ENCODE measurements at regions not wholly inside any gene's neighbourhood (a gene's known extent, or its start where the extent isn't known, plus 50 kb on each side); places are given as distances from the start of the nearest gene placed in this dataset.
A peak's percentile ranks its signal among the peaks of the same experiment; 100 is the strongest.
"Not testable (repeated sequence)": the region's sequence is repeated elsewhere in the genome, so short reads cannot be mapped to it uniquely, and the experiment has no call there.

- peaks cover 6% of the 10 kb centered on the region for H3K27me3 Mint-ChIP-seq (ENCODE audit: low read depth)
- H3K9me3 Mint-ChIP-seq = peaks cover 25% of the 10 kb centered on the region
- CTCF ChIA-PET = interaction anchor here (1.0 to 3.2 kb wide), 12 partner anchors 12 to 1317 kb away, joined by 3 to 14 read pairs (median 5); partner anchors contain the start of gene IGFBP3
- POLR2A ChIA-PET = interaction anchor here (1.0 kb wide), 1 partner anchor 1291 kb away, joined by 3 read pairs; no protein-coding TSS in a partner anchor
- no peak overlapping the region for H3K4me3 Mint-ChIP-seq
- H3K4me1 Mint-ChIP-seq = peaks cover 6% of the 10 kb centered on the region
- peaks cover 24% of the 10 kb centered on the region for H3K36me3 Mint-ChIP-seq
- TF ChIP-seq ZNF423 (CRISPR knock-in tag; IDR thresholded peaks at IDR 0.05) (no peak), CREM (CRISPR knock-in tag; IDR thresholded peaks at IDR 0.05) (no peak), PRDM15 (CRISPR knock-in tag; IDR thresholded peaks at IDR 0.05) (no peak), RELA (CRISPR knock-in tag; IDR thresholded peaks at IDR 0.05; ENCODE audit: borderline replicate concordance) (no peak), FOXK1 (CRISPR knock-in tag; IDR thresholded peaks at IDR 0.05) (no peak), CREB1 (CRISPR knock-in tag; IDR thresholded peaks at IDR 0.05) (no peak), ZNF416 (CRISPR knock-in tag; IDR thresholded peaks at IDR 0.05) (no peak), ERG (CRISPR knock-in tag; IDR thresholded peaks at IDR 0.05) (no peak), MYBL2 (CRISPR knock-in tag; IDR thresholded peaks at IDR 0.05) (no peak), SOX15 (CRISPR knock-in tag; IDR thresholded peaks at IDR 0.05) (no peak), NFATC4 (CRISPR knock-in tag; IDR thresholded peaks at IDR 0.05) (no peak), GRHL2 (CRISPR knock-in tag; IDR thresholded peaks at IDR 0.05; ENCODE audit: insufficient replicate concordance, severe bottlenecking) (no peak), MAX (CRISPR knock-in tag; IDR thresholded peaks at IDR 0.05) (no peak)
- TF ChIP-seq, protein P1, sequence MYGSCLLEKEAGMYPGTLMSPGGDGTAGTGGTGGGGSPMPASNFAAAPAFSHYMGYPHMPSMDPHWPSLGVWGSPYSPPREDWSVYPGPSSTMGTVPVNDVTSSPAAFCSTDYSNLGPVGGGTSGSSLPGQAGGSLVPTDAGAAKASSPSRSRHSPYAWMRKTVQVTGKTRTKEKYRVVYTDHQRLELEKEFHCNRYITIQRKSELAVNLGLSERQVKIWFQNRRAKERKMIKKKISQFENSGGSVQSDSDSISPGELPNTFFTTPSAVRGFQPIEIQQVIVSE (CRISPR knock-in tag; IDR thresholded peaks at IDR 0.05; ENCODE audit: borderline replicate concordance) = no peak
- ATAC-seq (no peak), DNase-seq (ENCODE audit: low spot score) (no peak)
- 0 out of 2 replicates have a peak overlapping the region, but pooled peaks have one; percentile 37 for H3K27ac Mint-ChIP-seq
Measured at GRCh38 chr7:47180516-47180826, 401.4 kb downstream of the TNS3 start.

DNA sequence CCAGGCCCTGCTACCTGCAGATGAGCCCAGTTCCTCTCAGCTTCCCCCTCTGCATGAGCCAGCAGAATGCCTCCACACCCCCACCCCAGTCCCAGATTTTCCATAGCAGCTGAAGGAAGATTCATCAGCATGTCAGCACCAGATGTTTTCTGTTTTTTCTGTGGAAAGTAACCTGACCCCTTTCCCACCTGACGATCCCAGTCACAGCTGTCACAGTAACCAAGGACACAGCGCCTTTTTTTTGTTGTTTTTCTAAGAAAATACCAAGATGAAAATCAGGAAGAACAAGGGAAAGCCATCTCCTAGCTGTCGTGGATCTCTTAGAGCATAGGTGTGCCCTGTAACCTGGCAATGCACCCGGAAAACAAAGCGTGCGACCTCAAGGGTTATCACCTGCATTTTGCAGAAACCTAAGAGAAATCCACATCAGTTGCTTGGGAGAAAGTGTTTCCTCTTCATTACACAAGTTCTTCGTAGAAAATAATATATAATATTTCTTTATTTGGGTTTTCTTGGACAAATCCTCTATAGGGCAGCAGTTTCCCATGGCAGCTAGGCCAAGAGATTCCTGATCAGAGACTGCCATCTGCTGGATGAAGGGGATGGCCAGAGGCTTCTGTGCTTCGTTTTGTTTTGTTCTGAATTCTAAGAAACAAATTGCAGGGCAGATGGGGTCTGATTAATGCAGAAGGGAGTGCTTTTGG is 401.9 kb downstream of the TNS3 start:
- H3K27me3 Mint-ChIP-seq (ENCODE audit: low read depth) = peaks cover 8% of the 10 kb centered on the region
- peak; percentile 59 for DNase-seq (ENCODE audit: low spot score)
- H3K9me3 Mint-ChIP-seq = peaks cover 29% of the 10 kb centered on the region
- H3K27ac Mint-ChIP-seq = no peak overlapping the region
- peaks cover 6% of the 10 kb centered on the region for H3K4me1 Mint-ChIP-seq
- TF ChIP-seq CTCF (IDR thresholded peaks at IDR 0.05) (peak; percentile 61), IRF2 (CRISPR knock-in tag; IDR thresholded peaks at IDR 0.05; ENCODE audit: borderline replicate concordance, low read depth) (no peak)
- CTCF ChIA-PET = interaction anchor here (0.7 to 3.2 kb wide), 16 partner anchors 12 to 1316 kb away, joined by 3 to 14 read pairs (median 4); partner anchors contain the start of gene IGFBP3
- ATAC-seq = peak; percentile 88
- no peak overlapping the region for H3K4me3 Mint-ChIP-seq
- POLR2A ChIA-PET = interaction anchor here (0.6 to 1.0 kb wide), 2 partner anchors 41 to 1291 kb away, joined by 3 read pairs; no protein-coding TSS in a partner anchor
- H3K36me3 Mint-ChIP-seq = peaks cover 24% of the 10 kb centered on the region

- H3K27me3 Mint-ChIP-seq (ENCODE audit: low read depth); H3K4me1 Mint-ChIP-seq; CTCF ChIA-PET; H3K4me3 Mint-ChIP-seq; H3K27ac Mint-ChIP-seq; DNase-seq (ENCODE audit: low spot score); ATAC-seq; POLR2A ChIA-PET: not testable (repeated sequence)
- H3K9me3 Mint-ChIP-seq = peaks cover 31% of the 10 kb centered on the region
- H3K36me3 Mint-ChIP-seq = peaks cover 22% of the 10 kb centered on the region
Measured at GRCh38 chr7:47172602-47173539, 409.0 kb downstream of the TNS3 start.
